GM23338 (cell line): ENCODE measurements at regions not wholly inside any gene's neighbourhood (a gene's known extent, or its start where the extent isn't known, plus 50 kb on each side); places are given as distances from the start of the nearest gene placed in this dataset.

ENCODE experiments used
- CREB1 ChIP-seq: fragments of 250-450 bp; sonication (Bioruptor Pico); IDR thresholded peaks from 2 replicates; pipeline ENCODE4 v1.5.0; 2020; ENCODE audit warnings: low read depth, mild to moderate bottlenecking, moderate library complexity
- EZH2 ChIP-seq: fragments of 200-600 bp; sonication (generic); IDR thresholded peaks from one replicate; pipeline ENCODE4 v1.8.0; 2017; ENCODE audit warnings: antibody characterized with exemption, mild to moderate bottlenecking, low read depth; ENCODE audit not compliant: unreplicated experiment
- EZH2phosphoT487 ChIP-seq: fragments of 200-600 bp; sonication (generic); IDR thresholded peaks from one replicate; pipeline ENCODE4 v1.8.1; 2018; ENCODE audit warnings: antibody characterized with exemption; ENCODE audit not compliant: unreplicated experiment
- JUNB ChIP-seq: IDR thresholded peaks from one replicate; pipeline ENCODE4 v1.6.1; 2016; ENCODE audit warnings: antibody characterized with exemption; ENCODE audit not compliant: unreplicated experiment
- NANOG ChIP-seq: IDR thresholded peaks from 2 replicates; pipeline ENCODE4 v1.6.1; 2016; ENCODE audit warnings: antibody characterized with exemption, borderline replicate concordance
- POLR2AphosphoS5 ChIP-seq: IDR thresholded peaks from 2 replicates; pipeline ENCODE4 v1.6.1; 2016; ENCODE audit warnings: antibody characterized with exemption, low read depth
- STAT1 ChIP-seq: IDR thresholded peaks from one replicate; pipeline ENCODE4 v1.6.1; 2016; ENCODE audit warnings: antibody characterized with exemption; ENCODE audit not compliant: unreplicated experiment
- ZNF331 ChIP-seq: fragments of 250-450 bp; sonication (Bioruptor Pico); IDR thresholded peaks from 2 replicates; pipeline ENCODE4 v1.5.0; 2020; ENCODE audit warnings: low read depth, mild to moderate bottlenecking, moderate library complexity
- TF ChIP-seq, protein P1 (sequence below): fragments of 250-450 bp; sonication (Bioruptor Pico); IDR thresholded peaks from 2 replicates; pipeline ENCODE4 v1.5.0; 2020; ENCODE audit warnings: mild to moderate bottlenecking, moderate library complexity
- TF ChIP-seq, protein P2 (sequence below): IDR thresholded peaks from one replicate; pipeline ENCODE4 v1.6.1; 2018; ENCODE audit warnings: antibody characterized with exemption; ENCODE audit not compliant: unreplicated experiment

DNA sequence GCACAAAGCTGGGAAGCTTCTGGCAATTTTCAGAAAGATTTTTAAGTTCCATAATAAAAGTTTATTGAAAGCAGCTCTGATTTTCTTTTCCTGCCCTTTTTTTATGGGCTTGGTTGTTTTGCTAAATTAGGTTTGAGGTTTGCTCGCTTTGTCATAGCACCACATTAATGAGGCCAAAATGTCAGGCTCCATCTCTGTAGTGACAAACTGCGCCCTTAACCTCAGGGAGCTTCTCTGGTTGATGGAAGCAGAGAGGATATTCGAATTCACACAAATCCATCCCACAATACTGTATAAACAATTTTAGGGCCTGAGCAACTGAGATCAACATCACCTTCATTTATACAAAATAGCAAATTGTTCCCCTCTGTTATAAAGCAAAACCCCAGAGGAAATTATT is 342.6 kb upstream of the TMPO start (continued):
- TF ChIP-seq, protein P1, sequence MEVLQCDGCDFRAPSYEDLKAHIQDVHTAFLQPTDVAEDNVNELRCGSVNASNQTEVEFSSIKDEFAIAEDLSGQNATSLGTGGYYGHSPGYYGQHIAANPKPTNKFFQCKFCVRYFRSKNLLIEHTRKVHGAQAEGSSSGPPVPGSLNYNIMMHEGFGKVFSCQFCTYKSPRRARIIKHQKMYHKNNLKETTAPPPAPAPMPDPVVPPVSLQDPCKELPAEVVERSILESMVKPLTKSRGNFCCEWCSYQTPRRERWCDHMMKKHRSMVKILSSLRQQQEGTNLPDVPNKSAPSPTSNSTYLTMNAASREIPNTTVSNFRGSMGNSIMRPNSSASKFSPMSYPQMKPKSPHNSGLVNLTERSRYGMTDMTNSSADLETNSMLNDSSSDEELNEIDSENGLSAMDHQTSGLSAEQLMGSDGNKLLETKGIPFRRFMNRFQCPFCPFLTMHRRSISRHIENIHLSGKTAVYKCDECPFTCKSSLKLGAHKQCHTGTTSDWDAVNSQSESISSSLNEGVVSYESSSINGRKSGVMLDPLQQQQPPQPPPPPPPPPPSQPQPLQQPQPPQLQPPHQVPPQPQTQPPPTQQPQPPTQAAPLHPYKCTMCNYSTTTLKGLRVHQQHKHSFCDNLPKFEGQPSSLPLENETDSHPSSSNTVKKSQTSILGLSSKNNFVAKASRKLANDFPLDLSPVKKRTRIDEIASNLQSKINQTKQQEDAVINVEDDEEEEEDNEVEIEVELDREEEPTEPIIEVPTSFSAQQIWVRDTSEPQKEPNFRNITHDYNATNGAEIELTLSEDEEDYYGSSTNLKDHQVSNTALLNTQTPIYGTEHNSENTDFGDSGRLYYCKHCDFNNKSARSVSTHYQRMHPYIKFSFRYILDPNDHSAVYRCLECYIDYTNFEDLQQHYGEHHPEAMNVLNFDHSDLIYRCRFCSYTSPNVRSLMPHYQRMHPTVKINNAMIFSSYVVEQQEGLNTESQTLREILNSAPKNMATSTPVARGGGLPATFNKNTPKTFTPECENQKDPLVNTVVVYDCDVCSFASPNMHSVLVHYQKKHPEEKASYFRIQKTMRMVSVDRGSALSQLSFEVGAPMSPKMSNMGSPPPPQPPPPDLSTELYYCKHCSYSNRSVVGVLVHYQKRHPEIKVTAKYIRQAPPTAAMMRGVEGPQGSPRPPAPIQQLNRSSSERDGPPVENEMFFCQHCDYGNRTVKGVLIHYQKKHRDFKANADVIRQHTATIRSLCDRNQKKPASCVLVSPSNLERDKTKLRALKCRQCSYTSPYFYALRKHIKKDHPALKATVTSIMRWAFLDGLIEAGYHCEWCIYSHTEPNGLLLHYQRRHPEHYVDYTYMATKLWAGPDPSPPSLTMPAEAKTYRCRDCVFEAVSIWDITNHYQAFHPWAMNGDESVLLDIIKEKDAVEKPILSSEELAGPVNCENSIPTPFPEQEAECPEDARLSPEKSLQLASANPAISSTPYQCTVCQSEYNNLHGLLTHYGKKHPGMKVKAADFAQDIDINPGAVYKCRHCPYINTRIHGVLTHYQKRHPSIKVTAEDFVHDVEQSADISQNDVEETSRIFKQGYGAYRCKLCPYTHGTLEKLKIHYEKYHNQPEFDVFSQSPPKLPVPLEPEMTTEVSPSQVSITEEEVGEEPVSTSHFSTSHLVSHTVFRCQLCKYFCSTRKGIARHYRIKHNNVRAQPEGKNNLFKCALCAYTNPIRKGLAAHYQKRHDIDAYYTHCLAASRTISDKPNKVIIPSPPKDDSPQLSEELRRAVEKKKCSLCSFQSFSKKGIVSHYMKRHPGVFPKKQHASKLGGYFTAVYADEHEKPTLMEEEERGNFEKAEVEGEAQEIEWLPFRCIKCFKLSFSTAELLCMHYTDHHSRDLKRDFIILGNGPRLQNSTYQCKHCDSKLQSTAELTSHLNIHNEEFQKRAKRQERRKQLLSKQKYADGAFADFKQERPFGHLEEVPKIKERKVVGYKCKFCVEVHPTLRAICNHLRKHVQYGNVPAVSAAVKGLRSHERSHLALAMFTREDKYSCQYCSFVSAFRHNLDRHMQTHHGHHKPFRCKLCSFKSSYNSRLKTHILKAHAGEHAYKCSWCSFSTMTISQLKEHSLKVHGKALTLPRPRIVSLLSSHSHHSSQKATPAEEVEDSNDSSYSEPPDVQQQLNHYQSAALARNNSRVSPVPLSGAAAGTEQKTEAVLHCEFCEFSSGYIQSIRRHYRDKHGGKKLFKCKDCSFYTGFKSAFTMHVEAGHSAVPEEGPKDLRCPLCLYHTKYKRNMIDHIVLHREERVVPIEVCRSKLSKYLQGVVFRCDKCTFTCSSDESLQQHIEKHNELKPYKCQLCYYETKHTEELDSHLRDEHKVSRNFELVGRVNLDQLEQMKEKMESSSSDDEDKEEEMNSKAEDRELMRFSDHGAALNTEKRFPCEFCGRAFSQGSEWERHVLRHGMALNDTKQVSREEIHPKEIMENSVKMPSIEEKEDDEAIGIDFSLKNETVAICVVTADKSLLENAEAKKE (CRISPR knock-in tag): no peak
- TF ChIP-seq EZH2phosphoT487 (no peak), CREB1 (CRISPR knock-in tag) (no peak), STAT1 (no peak), NANOG (no peak), ZNF331 (no peak), POLR2AphosphoS5 (no peak), JUNB (no peak), EZH2 (no peak)
- TF ChIP-seq, protein P2, sequence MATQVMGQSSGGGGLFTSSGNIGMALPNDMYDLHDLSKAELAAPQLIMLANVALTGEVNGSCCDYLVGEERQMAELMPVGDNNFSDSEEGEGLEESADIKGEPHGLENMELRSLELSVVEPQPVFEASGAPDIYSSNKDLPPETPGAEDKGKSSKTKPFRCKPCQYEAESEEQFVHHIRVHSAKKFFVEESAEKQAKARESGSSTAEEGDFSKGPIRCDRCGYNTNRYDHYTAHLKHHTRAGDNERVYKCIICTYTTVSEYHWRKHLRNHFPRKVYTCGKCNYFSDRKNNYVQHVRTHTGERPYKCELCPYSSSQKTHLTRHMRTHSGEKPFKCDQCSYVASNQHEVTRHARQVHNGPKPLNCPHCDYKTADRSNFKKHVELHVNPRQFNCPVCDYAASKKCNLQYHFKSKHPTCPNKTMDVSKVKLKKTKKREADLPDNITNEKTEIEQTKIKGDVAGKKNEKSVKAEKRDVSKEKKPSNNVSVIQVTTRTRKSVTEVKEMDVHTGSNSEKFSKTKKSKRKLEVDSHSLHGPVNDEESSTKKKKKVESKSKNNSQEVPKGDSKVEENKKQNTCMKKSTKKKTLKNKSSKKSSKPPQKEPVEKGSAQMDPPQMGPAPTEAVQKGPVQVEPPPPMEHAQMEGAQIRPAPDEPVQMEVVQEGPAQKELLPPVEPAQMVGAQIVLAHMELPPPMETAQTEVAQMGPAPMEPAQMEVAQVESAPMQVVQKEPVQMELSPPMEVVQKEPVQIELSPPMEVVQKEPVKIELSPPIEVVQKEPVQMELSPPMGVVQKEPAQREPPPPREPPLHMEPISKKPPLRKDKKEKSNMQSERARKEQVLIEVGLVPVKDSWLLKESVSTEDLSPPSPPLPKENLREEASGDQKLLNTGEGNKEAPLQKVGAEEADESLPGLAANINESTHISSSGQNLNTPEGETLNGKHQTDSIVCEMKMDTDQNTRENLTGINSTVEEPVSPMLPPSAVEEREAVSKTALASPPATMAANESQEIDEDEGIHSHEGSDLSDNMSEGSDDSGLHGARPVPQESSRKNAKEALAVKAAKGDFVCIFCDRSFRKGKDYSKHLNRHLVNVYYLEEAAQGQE: no peak
